Panc1 (cell line): ENCODE measurements at regions not wholly inside any gene's neighbourhood (a gene's known extent, or its start where the extent isn't known, plus 50 kb on each side); places are given as distances from the start of the nearest gene placed in this dataset.

Source experiments
- ATAC-seq: fragments of 200-7000 bp; cut with Tn5 transposase; 2 replicates; pipeline ENCODE4 v1.9.1; 2020; ENCODE audit warnings: mild to moderate bottlenecking, moderate library complexity
- BruUV-seq: library from RNA; stranded (reverse); fragments of 400-500 nt; replicated peaks from 2 replicates; lab custom pipeline; 2021; lab: Mats Ljungman, UMichigan
- CTCF ChIA-PET: fragments of 300-600 bp; sonication (Branson Sonifier 250); formaldehyde crosslinking; loops from one replicate; lab custom pipeline; 2022; ENCODE audit warnings: antibody characterized with exemption; lab: Charles Lee
- POLR2A ChIA-PET: fragments of 300-600 bp; sonication (Branson Sonifier 250); formaldehyde crosslinking; loops from one replicate; lab custom pipeline; 2022; ENCODE audit warnings: antibody characterized with exemption; lab: Charles Lee
- DNase-seq: peaks from one replicate; pipeline ENCODE4 v3.0.0-alpha.2; 2010; ENCODE audit warnings: low read depth, low spot score
- H3K27ac ChIP-seq: 2 replicates; pipeline ENCODE4 v1.5.1; 2011; ENCODE audit warnings: mild to moderate bottlenecking, low read length, inconsistent platforms
- H3K27me3 ChIP-seq: fragments of 200-500 bp; sonication (Bioruptor generic); 2 replicates; pipeline ENCODE4 v1.6.0; 2014; ENCODE audit warnings: low read length, inconsistent platforms; ENCODE audit not compliant: control insufficient read depth, insufficient read depth
- H3K36me3 ChIP-seq: fragments of 200-500 bp; sonication (Bioruptor generic); 2 replicates; pipeline ENCODE4 v1.5.1; 2014; ENCODE audit warnings: inconsistent platforms, mild to moderate bottlenecking, low read length, moderate library complexity; ENCODE audit not compliant: control insufficient read depth, insufficient read depth
- H3K4me1 ChIP-seq: 2 replicates; pipeline ENCODE4 v1.5.1; 2011; ENCODE audit warnings: inconsistent platforms, mild to moderate bottlenecking, low read length, moderate library complexity; ENCODE audit not compliant: control insufficient read depth, insufficient read depth
- H3K4me3 ChIP-seq, 2 experiments: 2 replicates each; pipeline ENCODE4 v1.5.1; 2011 to 2012; ENCODE audit warnings: low read depth in 2 of 2, low read length in 2 of 2, mild to moderate bottlenecking in 2 of 2, inconsistent platforms in 1 of 2, moderate library complexity in 1 of 2
- H3K9me3 ChIP-seq: fragments of 200-500 bp; sonication (Bioruptor generic); 2 replicates; pipeline ENCODE4 v1.5.1; 2014; ENCODE audit warnings: low read depth, mild to moderate bottlenecking, inconsistent platforms, low read length, moderate library complexity; ENCODE audit not compliant: control insufficient read depth, insufficient read depth
- CTCF ChIP-seq: fragments of 450-650 bp; IDR thresholded peaks from 2 replicates; pipeline ENCODE4 v1.5.1; 2017; ENCODE audit warnings: mild to moderate bottlenecking
- POLR2AphosphoS5 ChIP-seq: IDR thresholded peaks from 2 replicates; pipeline ENCODE4 v1.6.1; 2012; ENCODE audit warnings: mild to moderate bottlenecking, low read depth, low read length, moderate library complexity
- SIN3A ChIP-seq: IDR thresholded peaks from 2 replicates; pipeline ENCODE4 v1.6.1; 2012; ENCODE audit warnings: low read depth, mild to moderate bottlenecking, low read length, moderate library complexity, borderline replicate concordance; ENCODE audit not compliant: insufficient read depth
- TCF7L2 ChIP-seq: IDR thresholded peaks from 2 replicates; pipeline ENCODE4 v1.6.1; 2011; ENCODE audit warnings: mild to moderate bottlenecking, low read depth, low read length, inconsistent platforms
- in situ Hi-C: cut with HindIII; loops from 2 replicates; pipeline ENCODE4 v1.10.0; 2016; ENCODE audit warnings: low sequenced_read_pairs, low pct_unique_long_range_greater_than_20kb
- intact Hi-C: fragments of 100-400 bp; cut with micrococcal nuclease; formaldehyde crosslinking; loops from one replicate; pipeline ENCODE4 v1.10.0; 2022; ENCODE audit not compliant: unreplicated experiment
- TF ChIP-seq, protein P1 (sequence below), 2 experiments: IDR thresholded peaks; 2 replicates each; pipeline ENCODE4 v1.6.1; 2011 to 2012; ENCODE audit warnings: low read depth in 2 of 2, control low read depth in 1 of 2, low read length in 1 of 2, mild to moderate bottlenecking in 1 of 2, moderate library complexity in 1 of 2; ENCODE audit not compliant: insufficient read depth in 1 of 2

GRCh38 chr4:14130551-14130950, 503.0 kb upstream of the BOD1L1 start:
- in situ Hi-C loops: no loop called here

GRCh38 chr4:14131335-14131734, 503.8 kb upstream of the BOD1L1 start:
- TF ChIP-seq POLR2AphosphoS5 (no peak), SIN3A (no peak), TCF7L2 (no peak), CTCF (no peak)
- TF ChIP-seq, protein P1, sequence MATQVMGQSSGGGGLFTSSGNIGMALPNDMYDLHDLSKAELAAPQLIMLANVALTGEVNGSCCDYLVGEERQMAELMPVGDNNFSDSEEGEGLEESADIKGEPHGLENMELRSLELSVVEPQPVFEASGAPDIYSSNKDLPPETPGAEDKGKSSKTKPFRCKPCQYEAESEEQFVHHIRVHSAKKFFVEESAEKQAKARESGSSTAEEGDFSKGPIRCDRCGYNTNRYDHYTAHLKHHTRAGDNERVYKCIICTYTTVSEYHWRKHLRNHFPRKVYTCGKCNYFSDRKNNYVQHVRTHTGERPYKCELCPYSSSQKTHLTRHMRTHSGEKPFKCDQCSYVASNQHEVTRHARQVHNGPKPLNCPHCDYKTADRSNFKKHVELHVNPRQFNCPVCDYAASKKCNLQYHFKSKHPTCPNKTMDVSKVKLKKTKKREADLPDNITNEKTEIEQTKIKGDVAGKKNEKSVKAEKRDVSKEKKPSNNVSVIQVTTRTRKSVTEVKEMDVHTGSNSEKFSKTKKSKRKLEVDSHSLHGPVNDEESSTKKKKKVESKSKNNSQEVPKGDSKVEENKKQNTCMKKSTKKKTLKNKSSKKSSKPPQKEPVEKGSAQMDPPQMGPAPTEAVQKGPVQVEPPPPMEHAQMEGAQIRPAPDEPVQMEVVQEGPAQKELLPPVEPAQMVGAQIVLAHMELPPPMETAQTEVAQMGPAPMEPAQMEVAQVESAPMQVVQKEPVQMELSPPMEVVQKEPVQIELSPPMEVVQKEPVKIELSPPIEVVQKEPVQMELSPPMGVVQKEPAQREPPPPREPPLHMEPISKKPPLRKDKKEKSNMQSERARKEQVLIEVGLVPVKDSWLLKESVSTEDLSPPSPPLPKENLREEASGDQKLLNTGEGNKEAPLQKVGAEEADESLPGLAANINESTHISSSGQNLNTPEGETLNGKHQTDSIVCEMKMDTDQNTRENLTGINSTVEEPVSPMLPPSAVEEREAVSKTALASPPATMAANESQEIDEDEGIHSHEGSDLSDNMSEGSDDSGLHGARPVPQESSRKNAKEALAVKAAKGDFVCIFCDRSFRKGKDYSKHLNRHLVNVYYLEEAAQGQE (IDR thresholded peaks at IDR 0.05; ENCODE audit: insufficient read depth in 1 of 2, low read depth in 2 of 2, low read length in 1 of 2): no peak
- POLR2A ChIA-PET: no interaction called here
- DNase-seq (no peak), ATAC-seq (no peak)
- no peaks in the 10 kb centered on the region for H3K36me3 ChIP-seq
- no TSS peak for BruUV-seq
- CTCF ChIA-PET: no interaction called here
- H3K27me3 ChIP-seq: no peaks in the 10 kb centered on the region
- H3K4me3 ChIP-seq: no peak overlapping the region
- no peak overlapping the region for H3K27ac ChIP-seq
- in situ Hi-C loops (no loop called here), intact Hi-C loops (no loop called here)
- H3K4me1 ChIP-seq: no peaks in the 10 kb centered on the region
- H3K9me3 ChIP-seq: no peaks in the 10 kb centered on the region

More at GRCh38 chr4:14130551-14130950, 503.0 kb upstream of the BOD1L1 start:
- TF ChIP-seq SIN3A (no peak), POLR2AphosphoS5 (no peak), TCF7L2 (no peak), CTCF (no peak)
- TF ChIP-seq, protein P1 (IDR thresholded peaks at IDR 0.05; ENCODE audit: insufficient read depth in 1 of 2, low read depth in 2 of 2, low read length in 1 of 2): no peak
- Histone ChIP-seq H3K4me3 (no peak overlapping the region), H3K4me1 (no peaks in the 10 kb centered on the region), H3K27ac (no peak overlapping the region), H3K9me3 (no peaks in the 10 kb centered on the region), H3K36me3 (no peaks in the 10 kb centered on the region), H3K27me3 (no peaks in the 10 kb centered on the region)
- ChIA-PET POLR2A (no interaction called here), CTCF (no interaction called here)
- no peak for ATAC-seq
- DNase-seq: no peak
- intact Hi-C loops: no loop called here
- BruUV-seq: no TSS peak
